ENCODE measurements at regions not wholly inside any gene's neighbourhood (a gene's known extent, or its start where the extent isn't known, plus 50 kb on each side); places are given as distances from the start of the nearest gene placed in this dataset.

DNA sequence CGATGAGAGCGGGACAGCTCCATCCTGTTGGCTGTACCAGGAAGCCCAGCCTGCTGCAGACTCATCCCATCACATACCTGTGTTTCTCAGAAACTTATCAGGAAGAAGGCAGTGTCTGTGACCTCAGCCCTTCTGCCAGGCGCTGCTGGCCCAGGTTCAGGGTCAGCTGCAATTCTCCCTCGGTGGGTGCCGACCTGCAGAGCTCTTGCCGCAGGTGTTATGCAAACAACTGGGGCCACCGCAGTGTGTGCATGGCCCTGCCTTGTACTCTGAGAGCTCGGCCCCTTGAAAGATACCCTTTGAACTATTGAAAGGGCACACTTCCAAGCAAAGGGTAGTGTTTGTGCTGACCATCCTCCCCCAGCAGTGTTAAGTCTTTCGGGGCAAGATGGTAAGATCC lies 322.2 kb upstream of the DIO3 start (continued):
- TF ChIP-seq ZNF362 (CRISPR knock-in tag; IDR thresholded peaks at IDR 0.05; ENCODE audit: borderline replicate concordance) (peak; percentile 24; the same call in 1 of the 2 replicates), HHEX (CRISPR knock-in tag; IDR thresholded peaks at IDR 0.05) (peak; percentile 34; the same call in 1 of the 2 replicates), CHD2 (IDR thresholded peaks at IDR 0.05; ENCODE audit: low read depth, low read length) (no peak), POLR2AphosphoS5 (IDR thresholded peaks at IDR 0.05; ENCODE audit: low read depth, low read length) (no peak), ZNF124 (CRISPR knock-in tag; IDR thresholded peaks at IDR 0.05) (no peak), ATF6 (CRISPR knock-in tag; conservative IDR thresholded peaks at IDR 0.05) (no peak), ERF (CRISPR knock-in tag; IDR thresholded peaks at IDR 0.05) (peak; percentile 26; the same call in 1 of the 2 replicates), ZBTB7A (CRISPR knock-in tag; IDR thresholded peaks at IDR 0.05) (peak; percentile 69; the same call in 1 of the 2 replicates), RBM39 (IDR thresholded peaks at IDR 0.05; ENCODE audit: low read depth, low read length, poor library complexity, severe bottlenecking) (no peak), ZNF235 (CRISPR knock-in tag; IDR thresholded peaks at IDR 0.05; ENCODE audit: borderline replicate concordance) (no peak), BRD4 (CRISPR knock-in tag; IDR thresholded peaks at IDR 0.05) (no peak), ZMAT3 (CRISPR knock-in tag; conservative IDR thresholded peaks at IDR 0.05) (no peak), ZNF713 (CRISPR knock-in tag; IDR thresholded peaks at IDR 0.05) (no peak), MBD4 (IDR thresholded peaks at IDR 0.05; ENCODE audit: borderline replicate concordance, low read length) (no peak)
- TF ChIP-seq, protein P1, sequence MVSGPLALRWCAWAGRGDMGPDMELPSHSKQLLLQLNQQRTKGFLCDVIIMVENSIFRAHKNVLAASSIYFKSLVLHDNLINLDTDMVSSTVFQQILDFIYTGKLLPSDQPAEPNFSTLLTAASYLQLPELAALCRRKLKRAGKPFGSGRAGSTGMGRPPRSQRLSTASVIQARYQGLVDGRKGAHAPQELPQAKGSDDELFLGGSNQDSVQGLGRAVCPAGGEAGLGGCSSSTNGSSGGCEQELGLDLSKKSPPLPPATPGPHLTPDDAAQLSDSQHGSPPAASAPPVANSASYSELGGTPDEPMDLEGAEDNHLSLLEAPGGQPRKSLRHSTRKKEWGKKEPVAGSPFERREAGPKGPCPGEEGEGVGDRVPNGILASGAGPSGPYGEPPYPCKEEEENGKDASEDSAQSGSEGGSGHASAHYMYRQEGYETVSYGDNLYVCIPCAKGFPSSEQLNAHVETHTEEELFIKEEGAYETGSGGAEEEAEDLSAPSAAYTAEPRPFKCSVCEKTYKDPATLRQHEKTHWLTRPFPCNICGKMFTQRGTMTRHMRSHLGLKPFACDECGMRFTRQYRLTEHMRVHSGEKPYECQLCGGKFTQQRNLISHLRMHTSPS (CRISPR knock-in tag; IDR thresholded peaks at IDR 0.05; ENCODE audit: low read depth) = peak; percentile 87
- TF ChIP-seq, protein P2, sequence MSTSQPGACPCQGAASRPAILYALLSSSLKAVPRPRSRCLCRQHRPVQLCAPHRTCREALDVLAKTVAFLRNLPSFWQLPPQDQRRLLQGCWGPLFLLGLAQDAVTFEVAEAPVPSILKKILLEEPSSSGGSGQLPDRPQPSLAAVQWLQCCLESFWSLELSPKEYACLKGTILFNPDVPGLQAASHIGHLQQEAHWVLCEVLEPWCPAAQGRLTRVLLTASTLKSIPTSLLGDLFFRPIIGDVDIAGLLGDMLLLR (CRISPR knock-in tag; IDR thresholded peaks at IDR 0.05) = no peak
- TF ChIP-seq, protein P3, sequence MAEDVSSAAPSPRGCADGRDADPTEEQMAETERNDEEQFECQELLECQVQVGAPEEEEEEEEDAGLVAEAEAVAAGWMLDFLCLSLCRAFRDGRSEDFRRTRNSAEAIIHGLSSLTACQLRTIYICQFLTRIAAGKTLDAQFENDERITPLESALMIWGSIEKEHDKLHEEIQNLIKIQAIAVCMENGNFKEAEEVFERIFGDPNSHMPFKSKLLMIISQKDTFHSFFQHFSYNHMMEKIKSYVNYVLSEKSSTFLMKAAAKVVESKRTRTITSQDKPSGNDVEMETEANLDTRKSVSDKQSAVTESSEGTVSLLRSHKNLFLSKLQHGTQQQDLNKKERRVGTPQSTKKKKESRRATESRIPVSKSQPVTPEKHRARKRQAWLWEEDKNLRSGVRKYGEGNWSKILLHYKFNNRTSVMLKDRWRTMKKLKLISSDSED (CRISPR knock-in tag; IDR thresholded peaks at IDR 0.05) = no peak
- TF ChIP-seq, protein P4, sequence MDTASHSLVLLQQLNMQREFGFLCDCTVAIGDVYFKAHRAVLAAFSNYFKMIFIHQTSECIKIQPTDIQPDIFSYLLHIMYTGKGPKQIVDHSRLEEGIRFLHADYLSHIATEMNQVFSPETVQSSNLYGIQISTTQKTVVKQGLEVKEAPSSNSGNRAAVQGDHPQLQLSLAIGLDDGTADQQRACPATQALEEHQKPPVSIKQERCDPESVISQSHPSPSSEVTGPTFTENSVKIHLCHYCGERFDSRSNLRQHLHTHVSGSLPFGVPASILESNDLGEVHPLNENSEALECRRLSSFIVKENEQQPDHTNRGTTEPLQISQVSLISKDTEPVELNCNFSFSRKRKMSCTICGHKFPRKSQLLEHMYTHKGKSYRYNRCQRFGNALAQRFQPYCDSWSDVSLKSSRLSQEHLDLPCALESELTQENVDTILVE (CRISPR knock-in tag; IDR thresholded peaks at IDR 0.05) = 0 out of 2 replicates have a peak, but pooled peaks have one; percentile 48
- TF ChIP-seq, protein P5, sequence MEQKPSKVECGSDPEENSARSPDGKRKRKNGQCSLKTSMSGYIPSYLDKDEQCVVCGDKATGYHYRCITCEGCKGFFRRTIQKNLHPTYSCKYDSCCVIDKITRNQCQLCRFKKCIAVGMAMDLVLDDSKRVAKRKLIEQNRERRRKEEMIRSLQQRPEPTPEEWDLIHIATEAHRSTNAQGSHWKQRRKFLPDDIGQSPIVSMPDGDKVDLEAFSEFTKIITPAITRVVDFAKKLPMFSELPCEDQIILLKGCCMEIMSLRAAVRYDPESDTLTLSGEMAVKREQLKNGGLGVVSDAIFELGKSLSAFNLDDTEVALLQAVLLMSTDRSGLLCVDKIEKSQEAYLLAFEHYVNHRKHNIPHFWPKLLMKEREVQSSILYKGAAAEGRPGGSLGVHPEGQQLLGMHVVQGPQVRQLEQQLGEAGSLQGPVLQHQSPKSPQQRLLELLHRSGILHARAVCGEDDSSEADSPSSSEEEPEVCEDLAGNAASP (CRISPR knock-in tag; IDR thresholded peaks at IDR 0.05; ENCODE audit: borderline replicate concordance) = peak; percentile 93
